Uterus (tissue), 2 donors: ENCODE measurements at regions not wholly inside any gene's neighbourhood (a gene's known extent, or its start where the extent isn't known, plus 50 kb on each side); places are given as distances from the start of the nearest gene placed in this dataset.

Source experiments
- CTCF ChIP-seq, 4 experiments: fragments of 200-600 bp in 2 of 4; fragments of 450-650 bp in 2 of 4; sonication (generic) in 2 of 4; IDR thresholded peaks; one replicate each; pipeline ENCODE4 v1.5.1; 2016 to 2019; ENCODE audit warnings: antibody characterized with exemption in 4 of 4, mild to moderate bottlenecking in 2 of 4, moderate library complexity in 1 of 4
- POLR2A ChIP-seq, 2 donors: fragments of 450-650 bp; IDR thresholded peaks; one replicate each; pipeline ENCODE4 v1.6.1; 2016; ENCODE audit warnings: antibody characterized with exemption in 2 of 2, mild to moderate bottlenecking in 1 of 2, moderate library complexity in 1 of 2

DNA sequence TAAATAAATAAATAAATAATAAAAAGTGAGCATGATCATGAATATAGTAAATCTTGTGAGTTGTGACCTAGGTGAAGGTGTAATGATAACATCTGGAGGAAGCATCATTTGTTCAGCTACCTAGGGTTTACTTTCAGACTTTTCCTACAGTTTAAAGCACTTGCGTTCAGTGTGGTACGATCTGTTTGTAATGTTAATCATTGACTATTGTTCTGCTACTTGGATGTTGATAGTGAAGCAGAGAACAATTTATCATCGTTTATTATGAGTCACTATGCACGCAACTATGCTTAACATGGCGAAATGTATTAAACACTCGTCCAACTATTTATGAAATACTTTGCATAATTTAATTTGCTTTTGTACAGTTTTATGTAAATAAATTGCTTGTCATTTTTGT, 426.2 kb downstream of the PCDH7 start:
- TF ChIP-seq CTCF (IDR thresholded peaks at IDR 0.05): no peak
- TF ChIP-seq POLR2A (IDR thresholded peaks at IDR 0.05): no peak
